Brain microvascular endothelial cell (primary cell): ENCODE measurements at regions not wholly inside any gene's neighbourhood (a gene's known extent, or its start where the extent isn't known, plus 50 kb on each side); places are given as distances from the start of the nearest gene placed in this dataset.

Experiments
- DNase-seq: peaks from one replicate; pipeline ENCODE4 v3.0.0-alpha.2; 2020
- H3K27ac ChIP-seq: fragments of 250-450 bp; sonication (Bioruptor Pico); 2 replicates; pipeline ENCODE4 v1.5.1; 2020; ENCODE audit warnings: mild to moderate bottlenecking, moderate library complexity
- H3K27me3 ChIP-seq: fragments of 250-450 bp; sonication (Bioruptor Pico); replicated peaks from 2 replicates; pipeline ENCODE4 v1.5.1; 2020; ENCODE audit warnings: mild to moderate bottlenecking
- H3K36me3 ChIP-seq: fragments of 250-450 bp; sonication (Bioruptor Pico); replicated peaks from 2 replicates; pipeline ENCODE4 v1.5.1; 2020; ENCODE audit warnings: mild to moderate bottlenecking
- H3K4me3 ChIP-seq: 2 replicates; pipeline ENCODE4 v1.5.1; 2011; ENCODE audit warnings: low read depth, mild to moderate bottlenecking, control low read depth, low read length, moderate library complexity
- CTCF ChIP-seq: IDR thresholded peaks from 2 replicates; pipeline ENCODE4 v1.5.1; 2011; ENCODE audit warnings: low read depth, mild to moderate bottlenecking, moderate library complexity, low read length, control low read depth, inconsistent platforms; ENCODE audit errors: missing control alignments
- in situ Hi-C: cut with HindIII; loops from 2 replicates; pipeline ENCODE4 v1.10.0; 2017; ENCODE audit warnings: low sequenced_read_pairs, low pct_ligation_motif_present

- no peak for TF ChIP-seq CTCF
- Histone ChIP-seq H3K36me3 (no peaks in the 10 kb centered on the region), H3K27ac (no peak overlapping the region), H3K4me3 (no peak overlapping the region), H3K27me3 (no peaks in the 10 kb centered on the region)
- in situ Hi-C loops: no loop called here
- DNase-seq: no peak
These were observed 134.8 kb upstream of the HDAC4 start for GRCh38 chr2:239535413-239536144.

DNA sequence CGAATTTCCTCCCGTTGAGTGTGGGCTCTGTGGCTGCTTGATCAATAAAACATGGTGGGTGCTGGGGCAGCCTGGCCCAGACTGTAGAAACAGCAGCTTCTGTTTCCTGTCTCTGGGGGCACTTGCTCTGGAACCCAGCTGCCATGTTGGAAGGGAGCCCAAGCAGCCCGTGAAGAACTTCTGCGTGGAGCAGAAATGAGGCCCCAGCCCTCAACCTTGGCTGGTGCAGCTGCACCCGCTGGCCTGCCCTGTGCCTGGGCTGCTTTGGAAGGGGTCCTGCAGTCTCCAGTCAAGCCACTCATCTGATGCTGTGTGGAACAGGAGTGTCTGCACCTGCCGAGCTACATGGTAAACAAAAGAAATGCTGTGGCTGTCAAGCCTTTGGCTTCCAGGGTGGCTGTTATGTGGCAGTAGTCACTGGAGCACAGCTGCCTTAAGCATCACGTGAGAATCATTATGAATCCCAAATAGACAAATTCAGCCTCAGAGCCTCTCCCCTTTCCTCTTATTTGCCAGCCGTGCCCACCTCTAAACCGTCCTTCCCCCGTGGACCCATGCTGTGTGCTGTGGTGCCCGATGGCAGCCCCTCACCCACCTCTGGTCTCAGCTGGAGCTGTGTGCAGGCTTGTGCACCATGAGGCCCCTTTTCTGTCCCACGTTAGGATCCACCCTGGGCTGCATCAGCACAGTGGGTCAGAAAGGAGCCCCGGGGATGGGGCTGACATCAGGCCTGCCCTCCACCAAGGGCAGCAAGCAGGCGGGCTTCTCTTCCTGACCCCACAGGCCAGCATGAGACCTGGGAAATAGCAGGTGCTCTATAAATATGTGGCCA, 134.0 kb upstream of the HDAC4 start:
- no peaks in the 10 kb centered on the region for H3K36me3 ChIP-seq
- TF ChIP-seq CTCF: no peak
- in situ Hi-C loops: no loop called here
- H3K27me3 ChIP-seq: no peaks in the 10 kb centered on the region
- H3K27ac ChIP-seq: no peak overlapping the region
- H3K4me3 ChIP-seq: no peak overlapping the region
- DNase-seq: no peak

- in situ Hi-C loops: no loop called here
- Histone ChIP-seq H3K36me3 (no peaks in the 10 kb centered on the region), H3K4me3 (no peak overlapping the region), H3K27me3 (no peaks in the 10 kb centered on the region), H3K27ac (no peak overlapping the region)
- TF ChIP-seq CTCF: no peak
- no peak for DNase-seq
These were observed 132.9 kb upstream of the HDAC4 start for GRCh38 chr2:239533569-239534316.

DNA sequence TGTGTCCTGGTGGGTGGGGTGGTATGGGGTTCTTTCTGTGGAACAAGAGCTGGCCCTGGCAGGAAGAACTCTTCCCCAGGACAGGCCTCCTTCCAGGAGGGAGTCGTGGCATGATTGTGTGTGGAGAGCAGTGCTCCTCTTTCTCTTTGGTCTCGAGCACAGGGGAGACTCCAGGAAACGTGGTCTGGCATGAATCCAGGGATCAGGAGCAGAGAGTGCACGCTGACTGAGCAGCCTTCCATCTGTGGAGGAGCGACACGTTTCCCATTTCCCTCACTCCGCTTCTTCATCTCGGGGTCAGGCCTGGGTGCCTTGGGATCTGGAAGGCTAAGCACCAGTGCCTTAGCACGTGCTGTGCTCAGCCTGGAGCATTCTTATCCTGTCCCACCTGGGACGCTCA, 132.0 kb upstream of the HDAC4 start:
- Histone ChIP-seq H3K27ac (no peak overlapping the region), H3K4me3 (no peak overlapping the region), H3K27me3 (no peaks in the 10 kb centered on the region), H3K36me3 (no peaks in the 10 kb centered on the region)
- TF ChIP-seq CTCF: no peak
- DNase-seq: no peak
- in situ Hi-C loops: no loop called here

GRCh38 chr2:239532250-239532649, 131.4 kb upstream of the HDAC4 start:
- in situ Hi-C loops: no loop called here
- Histone ChIP-seq H3K36me3 (no peaks in the 10 kb centered on the region), H3K4me3 (no peak overlapping the region), H3K27ac (no peak overlapping the region), H3K27me3 (no peaks in the 10 kb centered on the region)
- TF ChIP-seq CTCF: no peak
- no peak for DNase-seq
